ENCODE measurements at regions not wholly inside any gene's neighbourhood (a gene's known extent, or its start where the extent isn't known, plus 50 kb on each side); places are given as distances from the start of the nearest gene placed in this dataset.

DNA sequence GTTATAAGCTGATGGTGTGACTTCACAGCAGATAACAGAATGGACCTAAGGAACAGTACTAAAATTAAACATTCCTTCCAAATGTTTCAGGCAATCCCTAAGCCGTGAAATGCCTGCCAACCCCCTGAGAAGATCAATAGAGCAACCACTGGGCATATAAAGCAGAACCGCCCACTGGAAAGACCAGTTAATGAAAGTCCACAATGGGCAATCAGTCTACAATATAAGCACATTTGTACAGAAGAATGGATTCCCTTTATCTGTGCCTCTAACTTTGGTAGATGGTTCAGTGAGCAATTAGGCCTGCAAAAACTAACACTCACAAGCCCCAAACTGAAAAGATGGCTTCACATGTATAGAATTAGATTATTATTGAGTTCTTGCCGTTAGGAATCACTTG, 286.6 kb downstream of the UBE3D start:
- Histone ChIP-seq H2AFZ (ENCODE audit: low read depth, low read length, poor library complexity, severe bottlenecking) (no peak overlapping the region), H3K79me2 (ENCODE audit: insufficient read depth, low read length) (no peaks in the 10 kb centered on the region), H3K9me2 (ENCODE audit: insufficient read depth) (no peaks in the 10 kb centered on the region), H3K4me2 (ENCODE audit: low read length) (no peak overlapping the region), H3K4me3 (replicated peaks in 1 of 2; ENCODE audit: low read depth in 1 of 2, low read length in 2 of 2) (no peak overlapping the region), H3K9ac (ENCODE audit: low read length) (no peak overlapping the region), H4K20me1 (ENCODE audit: insufficient read depth) (no peaks in the 10 kb centered on the region), H3K4me1 (ENCODE audit: control insufficient read depth in 1 of 2, insufficient read depth in 2 of 2, low read length in 2 of 2) (no peaks in the 10 kb centered on the region), H3K9me3 (ENCODE audit: control insufficient read depth in 1 of 2, insufficient read depth in 1 of 2, low read depth in 1 of 2, low read length in 2 of 2) (no peaks in the 10 kb centered on the region), H3K27me3 (ENCODE audit: insufficient read depth, low read length) (no peaks in the 10 kb centered on the region), H3K27ac (ENCODE audit: low read depth, low read length) (no peak overlapping the region), H3K36me3 (ENCODE audit: control insufficient read depth in 1 of 2, insufficient read depth in 2 of 2, low read length in 2 of 2) (no peaks in the 10 kb centered on the region)
- ATAC-seq (no peak), DNase-seq (ENCODE audit: low read depth, low spot score) (no peak)
- no TSS peak for BruUV-seq (replicated peaks)
- POLR2A ChIA-PET = no interaction called here
- RAD21 ChIA-PET (ENCODE audit: low non-redundant PET in 1 of 2, low total read pairs in 2 of 2, uncharacterized antibody in 2 of 2, unreplicated experiment in 2 of 2) = no interaction called here
- TF ChIP-seq FOSL1 (IDR thresholded peaks at IDR 0.05; ENCODE audit: low read depth) = no peak
- TF ChIP-seq EGR1 (IDR thresholded peaks at IDR 0.05; ENCODE audit: low read depth) = no peak
- TF ChIP-seq POLR2A (IDR thresholded peaks at IDR 0.05; ENCODE audit: borderline replicate concordance, extremely low read depth, insufficient read depth, insufficient read length) = no peak
- no peak for TF ChIP-seq SRF (IDR thresholded peaks at IDR 0.05; ENCODE audit: low read depth)
- no peak for TF ChIP-seq CEBPB (IDR thresholded peaks at IDR 0.05; ENCODE audit: low read depth)
- no peak for TF ChIP-seq EZH2phosphoT487 (IDR thresholded peaks at IDR 0.05; ENCODE audit: borderline replicate concordance)
- TF ChIP-seq, protein P1, sequence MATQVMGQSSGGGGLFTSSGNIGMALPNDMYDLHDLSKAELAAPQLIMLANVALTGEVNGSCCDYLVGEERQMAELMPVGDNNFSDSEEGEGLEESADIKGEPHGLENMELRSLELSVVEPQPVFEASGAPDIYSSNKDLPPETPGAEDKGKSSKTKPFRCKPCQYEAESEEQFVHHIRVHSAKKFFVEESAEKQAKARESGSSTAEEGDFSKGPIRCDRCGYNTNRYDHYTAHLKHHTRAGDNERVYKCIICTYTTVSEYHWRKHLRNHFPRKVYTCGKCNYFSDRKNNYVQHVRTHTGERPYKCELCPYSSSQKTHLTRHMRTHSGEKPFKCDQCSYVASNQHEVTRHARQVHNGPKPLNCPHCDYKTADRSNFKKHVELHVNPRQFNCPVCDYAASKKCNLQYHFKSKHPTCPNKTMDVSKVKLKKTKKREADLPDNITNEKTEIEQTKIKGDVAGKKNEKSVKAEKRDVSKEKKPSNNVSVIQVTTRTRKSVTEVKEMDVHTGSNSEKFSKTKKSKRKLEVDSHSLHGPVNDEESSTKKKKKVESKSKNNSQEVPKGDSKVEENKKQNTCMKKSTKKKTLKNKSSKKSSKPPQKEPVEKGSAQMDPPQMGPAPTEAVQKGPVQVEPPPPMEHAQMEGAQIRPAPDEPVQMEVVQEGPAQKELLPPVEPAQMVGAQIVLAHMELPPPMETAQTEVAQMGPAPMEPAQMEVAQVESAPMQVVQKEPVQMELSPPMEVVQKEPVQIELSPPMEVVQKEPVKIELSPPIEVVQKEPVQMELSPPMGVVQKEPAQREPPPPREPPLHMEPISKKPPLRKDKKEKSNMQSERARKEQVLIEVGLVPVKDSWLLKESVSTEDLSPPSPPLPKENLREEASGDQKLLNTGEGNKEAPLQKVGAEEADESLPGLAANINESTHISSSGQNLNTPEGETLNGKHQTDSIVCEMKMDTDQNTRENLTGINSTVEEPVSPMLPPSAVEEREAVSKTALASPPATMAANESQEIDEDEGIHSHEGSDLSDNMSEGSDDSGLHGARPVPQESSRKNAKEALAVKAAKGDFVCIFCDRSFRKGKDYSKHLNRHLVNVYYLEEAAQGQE (IDR thresholded peaks at IDR 0.05; ENCODE audit: low read depth) = no peak
- TF ChIP-seq JUND (IDR thresholded peaks at IDR 0.05) = no peak
- TF ChIP-seq YY1 (IDR thresholded peaks at IDR 0.05; ENCODE audit: extremely low read depth, insufficient replicate concordance, low read depth, low read length) = no peak
- no peak for TF ChIP-seq EZH2 (IDR thresholded peaks at IDR 0.05)
- no peak for TF ChIP-seq ELF1 (IDR thresholded peaks at IDR 0.05; ENCODE audit: borderline replicate concordance, low read depth)
- TF ChIP-seq, protein P2, sequence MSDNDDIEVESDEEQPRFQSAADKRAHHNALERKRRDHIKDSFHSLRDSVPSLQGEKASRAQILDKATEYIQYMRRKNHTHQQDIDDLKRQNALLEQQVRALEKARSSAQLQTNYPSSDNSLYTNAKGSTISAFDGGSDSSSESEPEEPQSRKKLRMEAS (IDR thresholded peaks at IDR 0.05) = no peak
- TF ChIP-seq ZNF274 (IDR thresholded peaks at IDR 0.05; ENCODE audit: low read depth, low read length) = no peak
- no peak for TF ChIP-seq CBX3 (IDR thresholded peaks at IDR 0.05; ENCODE audit: low read depth)
- CTCF ChIA-PET = no interaction called here
- intact Hi-C loops (cut with micrococcal nuclease) = no loop called here
